Kidney (tissue), 13 donors: ENCODE measurements at regions not wholly inside any gene's neighbourhood (a gene's known extent, or its start where the extent isn't known, plus 50 kb on each side); places are given as distances from the start of the nearest gene placed in this dataset.
A peak's percentile ranks its signal among the peaks of the same experiment; 100 is the strongest.

Experiments used
- DNase-seq, 5 donors: peaks; one replicate each; pipeline ENCODE4 v3.0.0-alpha.2; 2013 to 2020
- FAIRE-seq: peaks from 2 replicates; lab custom pipeline; 2012; peaks lifted over from hg19 to GRCh38; lab: Jason Lieb, UNC
- H3K27ac ChIP-seq, 2 donors: one replicate each; pipeline ENCODE4 v1.7.0; 2013; ENCODE audit warnings: low read depth in 2 of 2, low read length in 2 of 2, inconsistent platforms in 1 of 2
- H3K27me3 ChIP-seq: one replicate; pipeline ENCODE4 v1.7.1; 2013; ENCODE audit warnings: low read length, inconsistent platforms; ENCODE audit not compliant: control insufficient read depth, insufficient read depth
- H3K36me3 ChIP-seq, 3 donors: one replicate each; pipeline versions ENCODE4 v1.7.0 to v1.7.1; 2013; ENCODE audit warnings: low read length in 3 of 3, control low read depth in 1 of 3, inconsistent platforms in 1 of 3; ENCODE audit not compliant: insufficient read depth in 3 of 3, control insufficient read depth in 2 of 3
- H3K4me1 ChIP-seq, 3 donors: one replicate each; pipeline versions ENCODE4 v1.7.0 to v1.7.1; 2013; ENCODE audit warnings: low read length in 3 of 3, inconsistent platforms in 1 of 3, low read depth in 1 of 3; ENCODE audit not compliant: control insufficient read depth in 2 of 3, insufficient read depth in 2 of 3
- H3K4me3 ChIP-seq, 3 donors: one replicate each; pipeline versions ENCODE4 v1.7.0 to v1.8.1; 2013; ENCODE audit warnings: low read length in 3 of 3, control low read depth in 1 of 3, inconsistent platforms in 1 of 3
- H3K9ac ChIP-seq, 3 donors: one replicate each; pipeline versions ENCODE4 v1.7.0 to v1.7.1; 2013; ENCODE audit warnings: low read length in 3 of 3, control low read depth in 1 of 3, inconsistent platforms in 1 of 3
- H3K9me3 ChIP-seq, 3 donors: one replicate each; pipeline versions ENCODE4 v1.7.0 to v1.7.1; 2013; ENCODE audit warnings: low read length in 3 of 3, control low read depth in 1 of 3, inconsistent platforms in 1 of 3; ENCODE audit not compliant: control insufficient read depth in 2 of 3, insufficient read depth in 1 of 3
- intact Hi-C: fragments of 100-400 bp; cut with DNase I; formaldehyde crosslinking; loops from one replicate; pipeline ENCODE4 v1.11.1; 2022
- TF ChIP-seq, protein P1 (sequence below): IDR thresholded peaks from 3 replicates; pipeline ENCODE4 v1.5.1; 2012; ENCODE audit warnings: mild to moderate bottlenecking, moderate library complexity, borderline replicate concordance; ENCODE audit not compliant: insufficient read depth; ENCODE audit errors: extremely low read depth
- donor health status: control.
- donor health status: control.
- donor health status: control.
- donor health status: control.
- donor health status: control.
- donor health status: DM: yes; HTN: yes; CAD: no.
- donor health status: Normal renal cell carcinoma (clear cell type).

DNA sequence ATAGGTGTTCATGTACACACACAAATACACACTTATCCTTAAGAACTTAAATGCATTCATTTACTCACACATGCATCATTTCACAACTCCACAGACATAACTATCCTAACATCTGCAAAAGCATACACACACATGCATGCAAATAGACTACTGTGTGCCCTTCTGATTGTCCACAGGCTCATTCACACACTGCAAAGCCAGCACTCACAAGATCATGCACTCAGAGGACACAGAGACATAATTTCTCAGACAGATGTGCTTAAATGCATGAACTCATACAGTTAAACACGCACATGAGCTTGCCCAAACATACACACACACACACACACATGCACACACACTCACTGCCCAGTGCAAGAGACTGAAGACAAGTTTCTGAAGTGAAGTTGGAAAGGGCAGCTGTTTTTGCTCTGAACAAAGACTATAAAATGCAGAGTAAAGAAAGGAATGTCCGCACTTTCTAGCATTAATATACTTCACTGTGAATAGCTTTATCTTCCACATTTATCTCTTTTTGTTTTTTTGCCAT, 1018.0 kb upstream of the HS3ST1 start:
- H3K27ac ChIP-seq = no peak overlapping the region
- H3K4me3 ChIP-seq = no peak overlapping the region
- H3K36me3 ChIP-seq = no peaks in the 10 kb centered on the region
- H3K27me3 ChIP-seq = no peaks in the 10 kb centered on the region
- H3K9me3 ChIP-seq = peaks cover 0 to 8% (median 3%) of the 10 kb centered on the region in 3 donors
- TF ChIP-seq, protein P1, sequence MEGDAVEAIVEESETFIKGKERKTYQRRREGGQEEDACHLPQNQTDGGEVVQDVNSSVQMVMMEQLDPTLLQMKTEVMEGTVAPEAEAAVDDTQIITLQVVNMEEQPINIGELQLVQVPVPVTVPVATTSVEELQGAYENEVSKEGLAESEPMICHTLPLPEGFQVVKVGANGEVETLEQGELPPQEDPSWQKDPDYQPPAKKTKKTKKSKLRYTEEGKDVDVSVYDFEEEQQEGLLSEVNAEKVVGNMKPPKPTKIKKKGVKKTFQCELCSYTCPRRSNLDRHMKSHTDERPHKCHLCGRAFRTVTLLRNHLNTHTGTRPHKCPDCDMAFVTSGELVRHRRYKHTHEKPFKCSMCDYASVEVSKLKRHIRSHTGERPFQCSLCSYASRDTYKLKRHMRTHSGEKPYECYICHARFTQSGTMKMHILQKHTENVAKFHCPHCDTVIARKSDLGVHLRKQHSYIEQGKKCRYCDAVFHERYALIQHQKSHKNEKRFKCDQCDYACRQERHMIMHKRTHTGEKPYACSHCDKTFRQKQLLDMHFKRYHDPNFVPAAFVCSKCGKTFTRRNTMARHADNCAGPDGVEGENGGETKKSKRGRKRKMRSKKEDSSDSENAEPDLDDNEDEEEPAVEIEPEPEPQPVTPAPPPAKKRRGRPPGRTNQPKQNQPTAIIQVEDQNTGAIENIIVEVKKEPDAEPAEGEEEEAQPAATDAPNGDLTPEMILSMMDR = no peak
- no peak overlapping the region for H3K9ac ChIP-seq
- intact Hi-C loops = no loop called here
- peak in 3 of 5 donors; percentile 31 to 64 (median 42) for DNase-seq
- no peaks in the 10 kb centered on the region for H3K4me1 ChIP-seq
- no peak for FAIRE-seq

DNA sequence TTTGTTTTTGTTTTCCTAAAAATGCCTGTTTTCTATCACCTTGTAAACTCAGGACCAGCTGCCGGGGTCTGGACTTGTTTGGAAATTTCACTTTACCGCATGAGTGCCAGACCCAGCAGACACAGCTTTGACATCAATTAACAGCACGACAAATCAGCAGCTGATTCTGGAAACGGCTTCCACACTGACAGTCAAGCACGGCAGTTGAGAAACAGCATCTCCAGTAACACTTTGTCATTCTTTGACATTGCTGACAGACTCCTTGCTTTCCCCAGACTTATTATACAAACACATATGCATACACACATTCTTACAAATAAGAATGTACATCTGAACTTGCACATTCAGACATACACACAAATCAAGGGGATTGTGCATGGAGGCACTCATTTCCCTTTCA, 1017.6 kb upstream of the HS3ST1 start:
- intact Hi-C loops = no loop called here
- Histone ChIP-seq H3K4me3 (no peak overlapping the region), H3K4me1 (no peaks in the 10 kb centered on the region), H3K36me3 (no peaks in the 10 kb centered on the region), H3K9ac (no peak overlapping the region), H3K9me3 (peaks cover 0 to 5% (median 0%) of the 10 kb centered on the region in 3 donors), H3K27ac (no peak overlapping the region), H3K27me3 (no peaks in the 10 kb centered on the region)
- DNase-seq = peak in 3 of 5 donors; percentile 32 to 60 (median 60)
- TF ChIP-seq, protein P1 = no peak
- FAIRE-seq = no peak

DNA sequence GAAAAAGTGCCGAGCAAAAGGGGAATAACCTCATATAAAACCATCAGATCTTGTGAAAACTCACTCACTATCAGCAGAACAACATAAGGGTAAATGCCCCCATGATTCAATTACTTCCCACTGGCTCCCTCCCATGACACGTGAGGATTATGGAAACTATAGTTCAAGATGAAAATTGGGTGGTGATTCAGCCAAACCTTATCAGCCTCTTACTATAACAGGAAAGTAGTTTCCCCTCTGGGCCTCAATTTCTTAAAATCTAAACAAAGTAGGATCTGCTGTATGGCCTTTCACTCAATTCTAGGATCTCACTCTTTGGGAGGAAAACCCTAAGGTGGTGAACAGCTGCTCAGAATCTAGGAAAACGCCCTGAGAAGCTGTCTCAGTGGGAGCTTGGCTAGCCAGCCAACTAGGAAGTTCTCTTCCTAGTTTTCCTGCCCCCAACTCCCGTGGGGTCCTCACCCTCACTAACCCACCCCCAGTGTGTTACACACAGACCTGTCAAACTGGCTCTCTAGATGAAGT, 1017.1 kb upstream of the HS3ST1 start:
- H3K9me3 ChIP-seq = peaks cover 0 to 4% (median 0%) of the 10 kb centered on the region in 3 donors
- no peak overlapping the region for H3K9ac ChIP-seq
- no peaks in the 10 kb centered on the region for H3K36me3 ChIP-seq
- no peak overlapping the region for H3K4me3 ChIP-seq
- no peaks in the 10 kb centered on the region for H3K4me1 ChIP-seq
- no peak for FAIRE-seq
- no peak overlapping the region for H3K27ac ChIP-seq
- H3K27me3 ChIP-seq = no peaks in the 10 kb centered on the region
- intact Hi-C loops = no loop called here
- peak in 3 of 5 donors; percentile 10 to 45 (median 20) for DNase-seq
- TF ChIP-seq, protein P1 = no peak
